ENCODE measurements at regions not wholly inside any gene's neighbourhood (a gene's known extent, or its start where the extent isn't known, plus 50 kb on each side); places are given as distances from the start of the nearest gene placed in this dataset.

DNA sequence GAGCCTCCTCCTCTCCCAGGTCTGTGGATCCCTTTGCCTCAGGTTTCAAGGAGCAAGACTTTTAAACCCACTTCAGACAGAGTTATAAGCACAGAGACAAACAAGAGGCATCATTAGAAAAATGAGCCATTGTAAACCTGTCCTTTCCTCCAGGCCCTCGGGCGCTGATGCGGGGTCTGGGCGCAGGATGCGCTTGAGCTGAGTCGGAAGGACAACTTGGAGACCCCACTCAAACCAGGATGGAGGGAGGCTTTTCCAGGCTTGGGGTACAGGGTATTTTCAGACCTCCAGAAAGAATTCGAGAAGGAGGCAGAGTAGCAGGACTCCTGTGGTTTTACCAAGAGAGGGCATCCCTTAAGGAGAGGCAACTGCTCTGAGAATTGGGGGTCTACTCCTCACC, 155.6 kb downstream of the NUFIP1 start:
- Histone ChIP-seq H3K4me3 (replicated peaks in 1 of 2; ENCODE audit: low read depth in 1 of 2, low read length in 2 of 2) (no peak overlapping the region), H2AFZ (ENCODE audit: low read depth, low read length, poor library complexity, severe bottlenecking) (no peak overlapping the region), H3K27ac (ENCODE audit: low read depth, low read length) (no peak overlapping the region), H3K79me2 (ENCODE audit: insufficient read depth, low read length) (no peaks in the 10 kb centered on the region), H3K27me3 (ENCODE audit: insufficient read depth, low read length) (no peaks in the 10 kb centered on the region), H3K9me3 (ENCODE audit: control insufficient read depth in 1 of 2, insufficient read depth in 1 of 2, low read depth in 1 of 2, low read length in 2 of 2) (no peaks in the 10 kb centered on the region), H3K9ac (ENCODE audit: low read length) (no peak overlapping the region), H3K9me2 (ENCODE audit: insufficient read depth) (no peaks in the 10 kb centered on the region), H3K4me2 (ENCODE audit: low read length) (no peak overlapping the region), H4K20me1 (ENCODE audit: insufficient read depth) (no peaks in the 10 kb centered on the region), H3K36me3 (ENCODE audit: control insufficient read depth in 1 of 2, insufficient read depth in 2 of 2, low read length in 2 of 2) (no peaks in the 10 kb centered on the region), H3K4me1 (ENCODE audit: control insufficient read depth in 1 of 2, insufficient read depth in 2 of 2, low read length in 2 of 2) (no peaks in the 10 kb centered on the region)
- no peak for DNase-seq (ENCODE audit: low read depth, low spot score)
- no TSS peak for BruUV-seq (replicated peaks)
- POLR2A ChIA-PET: no interaction called here
- TF ChIP-seq TCF7L2 (IDR thresholded peaks at IDR 0.05; ENCODE audit: borderline replicate concordance, extremely low read depth, insufficient read depth, insufficient read length) (no peak), SP1 (IDR thresholded peaks at IDR 0.05; ENCODE audit: low read depth) (no peak), POLR2AphosphoS5 (IDR thresholded peaks at IDR 0.05; ENCODE audit: low read depth, low read length) (no peak), CEBPB (IDR thresholded peaks at IDR 0.05; ENCODE audit: low read depth) (no peak), ATF3 (IDR thresholded peaks at IDR 0.05) (no peak), YY1 (IDR thresholded peaks at IDR 0.05; ENCODE audit: extremely low read depth, insufficient replicate concordance, low read depth, low read length) (no peak), EZH2 (IDR thresholded peaks at IDR 0.05) (no peak), FOSL1 (IDR thresholded peaks at IDR 0.05; ENCODE audit: low read depth) (no peak), CBX3 (IDR thresholded peaks at IDR 0.05; ENCODE audit: low read depth) (no peak), SRF (IDR thresholded peaks at IDR 0.05; ENCODE audit: low read depth) (no peak), POLR2A (IDR thresholded peaks at IDR 0.05; ENCODE audit: borderline replicate concordance, extremely low read depth, insufficient read depth, insufficient read length) (no peak), EGR1 (IDR thresholded peaks at IDR 0.05; ENCODE audit: low read depth) (no peak), ELF1 (IDR thresholded peaks at IDR 0.05; ENCODE audit: borderline replicate concordance, low read depth) (no peak), ZFX (IDR thresholded peaks at IDR 0.05) (no peak), EZH2phosphoT487 (IDR thresholded peaks at IDR 0.05; ENCODE audit: borderline replicate concordance) (no peak), RAD21 (IDR thresholded peaks at IDR 0.05; ENCODE audit: low read depth) (no peak), ZBTB33 (IDR thresholded peaks at IDR 0.05; ENCODE audit: extremely low read depth, insufficient replicate concordance, low read length) (no peak), ZNF274 (IDR thresholded peaks at IDR 0.05; ENCODE audit: low read depth, low read length) (no peak)
- TF ChIP-seq, protein P1, sequence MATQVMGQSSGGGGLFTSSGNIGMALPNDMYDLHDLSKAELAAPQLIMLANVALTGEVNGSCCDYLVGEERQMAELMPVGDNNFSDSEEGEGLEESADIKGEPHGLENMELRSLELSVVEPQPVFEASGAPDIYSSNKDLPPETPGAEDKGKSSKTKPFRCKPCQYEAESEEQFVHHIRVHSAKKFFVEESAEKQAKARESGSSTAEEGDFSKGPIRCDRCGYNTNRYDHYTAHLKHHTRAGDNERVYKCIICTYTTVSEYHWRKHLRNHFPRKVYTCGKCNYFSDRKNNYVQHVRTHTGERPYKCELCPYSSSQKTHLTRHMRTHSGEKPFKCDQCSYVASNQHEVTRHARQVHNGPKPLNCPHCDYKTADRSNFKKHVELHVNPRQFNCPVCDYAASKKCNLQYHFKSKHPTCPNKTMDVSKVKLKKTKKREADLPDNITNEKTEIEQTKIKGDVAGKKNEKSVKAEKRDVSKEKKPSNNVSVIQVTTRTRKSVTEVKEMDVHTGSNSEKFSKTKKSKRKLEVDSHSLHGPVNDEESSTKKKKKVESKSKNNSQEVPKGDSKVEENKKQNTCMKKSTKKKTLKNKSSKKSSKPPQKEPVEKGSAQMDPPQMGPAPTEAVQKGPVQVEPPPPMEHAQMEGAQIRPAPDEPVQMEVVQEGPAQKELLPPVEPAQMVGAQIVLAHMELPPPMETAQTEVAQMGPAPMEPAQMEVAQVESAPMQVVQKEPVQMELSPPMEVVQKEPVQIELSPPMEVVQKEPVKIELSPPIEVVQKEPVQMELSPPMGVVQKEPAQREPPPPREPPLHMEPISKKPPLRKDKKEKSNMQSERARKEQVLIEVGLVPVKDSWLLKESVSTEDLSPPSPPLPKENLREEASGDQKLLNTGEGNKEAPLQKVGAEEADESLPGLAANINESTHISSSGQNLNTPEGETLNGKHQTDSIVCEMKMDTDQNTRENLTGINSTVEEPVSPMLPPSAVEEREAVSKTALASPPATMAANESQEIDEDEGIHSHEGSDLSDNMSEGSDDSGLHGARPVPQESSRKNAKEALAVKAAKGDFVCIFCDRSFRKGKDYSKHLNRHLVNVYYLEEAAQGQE (IDR thresholded peaks at IDR 0.05; ENCODE audit: low read depth): no peak
- TF ChIP-seq, protein P2, sequence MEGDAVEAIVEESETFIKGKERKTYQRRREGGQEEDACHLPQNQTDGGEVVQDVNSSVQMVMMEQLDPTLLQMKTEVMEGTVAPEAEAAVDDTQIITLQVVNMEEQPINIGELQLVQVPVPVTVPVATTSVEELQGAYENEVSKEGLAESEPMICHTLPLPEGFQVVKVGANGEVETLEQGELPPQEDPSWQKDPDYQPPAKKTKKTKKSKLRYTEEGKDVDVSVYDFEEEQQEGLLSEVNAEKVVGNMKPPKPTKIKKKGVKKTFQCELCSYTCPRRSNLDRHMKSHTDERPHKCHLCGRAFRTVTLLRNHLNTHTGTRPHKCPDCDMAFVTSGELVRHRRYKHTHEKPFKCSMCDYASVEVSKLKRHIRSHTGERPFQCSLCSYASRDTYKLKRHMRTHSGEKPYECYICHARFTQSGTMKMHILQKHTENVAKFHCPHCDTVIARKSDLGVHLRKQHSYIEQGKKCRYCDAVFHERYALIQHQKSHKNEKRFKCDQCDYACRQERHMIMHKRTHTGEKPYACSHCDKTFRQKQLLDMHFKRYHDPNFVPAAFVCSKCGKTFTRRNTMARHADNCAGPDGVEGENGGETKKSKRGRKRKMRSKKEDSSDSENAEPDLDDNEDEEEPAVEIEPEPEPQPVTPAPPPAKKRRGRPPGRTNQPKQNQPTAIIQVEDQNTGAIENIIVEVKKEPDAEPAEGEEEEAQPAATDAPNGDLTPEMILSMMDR (IDR thresholded peaks at IDR 0.05 in 2 of 3, conservative IDR thresholded peaks at IDR 0.05 in 1 of 3; ENCODE audit: borderline replicate concordance in 1 of 3, insufficient read depth in 1 of 3, low read depth in 2 of 3, low read length in 2 of 3): no peak
- intact Hi-C loops (cut with micrococcal nuclease): no loop called here
- RAD21 ChIA-PET (ENCODE audit: low non-redundant PET in 1 of 2, low total read pairs in 2 of 2, uncharacterized antibody in 2 of 2, unreplicated experiment in 2 of 2): no interaction called here
- CTCF ChIA-PET: no interaction called here
- no peak for ATAC-seq

All from HCT116 (cell line).